GM19035 (cell line): ENCODE measurements at regions not wholly inside any gene's neighbourhood (a gene's known extent, or its start where the extent isn't known, plus 50 kb on each side); places are given as distances from the start of the nearest gene placed in this dataset.
A peak's percentile ranks its signal among the peaks of the same experiment; 100 is the strongest.

Experiments used
- ATAC-seq: cut with Tn5 transposase; IDR thresholded peaks from one replicate; pipeline ENCODE4 v1.9.1; 2021; ENCODE audit not compliant: unreplicated experiment

GRCh38 chr5:117205894-117206293 is 631.3 kb upstream of the SEMA6A start:
- ATAC-seq: no peak

GRCh38 chr5:117204926-117205869 is 630.6 kb upstream of the SEMA6A start:
- peak; percentile 47 for ATAC-seq

GRCh38 chr5:117204404-117204803 is 629.8 kb upstream of the SEMA6A start:
- no peak for ATAC-seq

- no peak for ATAC-seq
Observed at GRCh38 chr5:117203584-117203983, 629.0 kb upstream of the SEMA6A start.

GRCh38 chr5:117201001-117201400 is 626.4 kb upstream of the SEMA6A start:
- no peak for ATAC-seq

- no peak for ATAC-seq
Observed at GRCh38 chr5:117195076-117195475, 620.5 kb upstream of the SEMA6A start.

GRCh38 chr5:117191251-117191650 is 616.6 kb upstream of the SEMA6A start:
- no peak for ATAC-seq

- ATAC-seq: no peak
Observed at GRCh38 chr5:117189784-117190183, 615.2 kb upstream of the SEMA6A start.

- ATAC-seq: no peak
Observed at GRCh38 chr5:117188211-117188610, 613.6 kb upstream of the SEMA6A start.

- no peak for ATAC-seq
Observed at GRCh38 chr5:117186751-117187150, 612.1 kb upstream of the SEMA6A start.

- no peak for ATAC-seq
Observed at GRCh38 chr5:117183326-117183725, 608.7 kb upstream of the SEMA6A start.

GRCh38 chr5:117182104-117182503 is 607.5 kb upstream of the SEMA6A start:
- ATAC-seq: no peak

GRCh38 chr5:117177302-117177701 is 602.7 kb upstream of the SEMA6A start:
- no peak for ATAC-seq

- ATAC-seq: no peak
Observed at GRCh38 chr5:117165068-117165467, 590.4 kb upstream of the SEMA6A start.

- ATAC-seq: no peak
Observed at GRCh38 chr5:117161718-117162335, 587.2 kb upstream of the SEMA6A start.

GRCh38 chr5:117160391-117160790 is 585.8 kb upstream of the SEMA6A start:
- ATAC-seq: no peak

- no peak for ATAC-seq
Observed at GRCh38 chr5:117149312-117149711, 574.7 kb upstream of the SEMA6A start.

GRCh38 chr5:117144086-117144485 is 569.5 kb upstream of the SEMA6A start:
- ATAC-seq: no peak

- no peak for ATAC-seq
Observed at GRCh38 chr5:117143406-117143805, 568.8 kb upstream of the SEMA6A start.

- no peak for ATAC-seq
Observed at GRCh38 chr5:117138523-117138922, 563.9 kb upstream of the SEMA6A start.

- ATAC-seq: no peak
Observed at GRCh38 chr5:117135851-117136250, 561.2 kb upstream of the SEMA6A start.

GRCh38 chr5:117133198-117133597 is 558.6 kb upstream of the SEMA6A start:
- no peak for ATAC-seq
